ENCODE measurements at regions not wholly inside any gene's neighbourhood (a gene's known extent, or its start where the extent isn't known, plus 50 kb on each side); places are given as distances from the start of the nearest gene placed in this dataset.

DNA sequence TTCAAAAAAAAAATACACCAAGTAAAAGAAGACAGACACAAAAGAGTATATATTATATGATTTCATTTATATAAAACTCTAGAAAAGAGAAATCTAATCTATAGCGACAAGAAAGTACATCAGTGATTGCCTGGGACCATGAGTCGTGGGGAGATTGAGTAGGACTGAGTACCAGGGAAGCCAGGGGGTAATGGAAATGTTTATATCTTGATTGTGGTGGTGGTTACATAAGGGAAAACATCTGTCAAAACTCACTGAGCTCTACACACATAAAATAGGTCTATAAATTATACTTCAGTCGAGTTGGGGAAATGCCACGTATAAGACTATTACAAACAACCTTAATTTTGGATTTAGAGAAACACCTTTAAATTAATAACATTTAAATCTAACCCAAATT is 117.4 kb downstream of the TRIM29 start (continued):
- TF ChIP-seq, protein P1, sequence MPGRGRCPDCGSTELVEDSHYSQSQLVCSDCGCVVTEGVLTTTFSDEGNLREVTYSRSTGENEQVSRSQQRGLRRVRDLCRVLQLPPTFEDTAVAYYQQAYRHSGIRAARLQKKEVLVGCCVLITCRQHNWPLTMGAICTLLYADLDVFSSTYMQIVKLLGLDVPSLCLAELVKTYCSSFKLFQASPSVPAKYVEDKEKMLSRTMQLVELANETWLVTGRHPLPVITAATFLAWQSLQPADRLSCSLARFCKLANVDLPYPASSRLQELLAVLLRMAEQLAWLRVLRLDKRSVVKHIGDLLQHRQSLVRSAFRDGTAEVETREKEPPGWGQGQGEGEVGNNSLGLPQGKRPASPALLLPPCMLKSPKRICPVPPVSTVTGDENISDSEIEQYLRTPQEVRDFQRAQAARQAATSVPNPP (IDR thresholded peaks at IDR 0.05; ENCODE audit: borderline replicate concordance, insufficient read depth, insufficient read length) = no peak
- TF ChIP-seq U2AF1 (optimal IDR thresholded peaks at IDR 0.05; ENCODE audit: low read depth, low read length) (no peak), PHB (CRISPR knock-in tag; IDR thresholded peaks at IDR 0.05) (no peak), ETV6 (IDR thresholded peaks at IDR 0.05; ENCODE audit: borderline replicate concordance in 1 of 2, low read depth in 2 of 2, low read length in 1 of 2) (no peak), ETV6 (CRISPR knock-in tag; IDR thresholded peaks at IDR 0.05; ENCODE audit: borderline replicate concordance) (no peak), ZNF274 (IDR thresholded peaks at IDR 0.05; ENCODE audit: borderline replicate concordance, low read depth, low read length) (no peak)
- TF ChIP-seq, protein P2, sequence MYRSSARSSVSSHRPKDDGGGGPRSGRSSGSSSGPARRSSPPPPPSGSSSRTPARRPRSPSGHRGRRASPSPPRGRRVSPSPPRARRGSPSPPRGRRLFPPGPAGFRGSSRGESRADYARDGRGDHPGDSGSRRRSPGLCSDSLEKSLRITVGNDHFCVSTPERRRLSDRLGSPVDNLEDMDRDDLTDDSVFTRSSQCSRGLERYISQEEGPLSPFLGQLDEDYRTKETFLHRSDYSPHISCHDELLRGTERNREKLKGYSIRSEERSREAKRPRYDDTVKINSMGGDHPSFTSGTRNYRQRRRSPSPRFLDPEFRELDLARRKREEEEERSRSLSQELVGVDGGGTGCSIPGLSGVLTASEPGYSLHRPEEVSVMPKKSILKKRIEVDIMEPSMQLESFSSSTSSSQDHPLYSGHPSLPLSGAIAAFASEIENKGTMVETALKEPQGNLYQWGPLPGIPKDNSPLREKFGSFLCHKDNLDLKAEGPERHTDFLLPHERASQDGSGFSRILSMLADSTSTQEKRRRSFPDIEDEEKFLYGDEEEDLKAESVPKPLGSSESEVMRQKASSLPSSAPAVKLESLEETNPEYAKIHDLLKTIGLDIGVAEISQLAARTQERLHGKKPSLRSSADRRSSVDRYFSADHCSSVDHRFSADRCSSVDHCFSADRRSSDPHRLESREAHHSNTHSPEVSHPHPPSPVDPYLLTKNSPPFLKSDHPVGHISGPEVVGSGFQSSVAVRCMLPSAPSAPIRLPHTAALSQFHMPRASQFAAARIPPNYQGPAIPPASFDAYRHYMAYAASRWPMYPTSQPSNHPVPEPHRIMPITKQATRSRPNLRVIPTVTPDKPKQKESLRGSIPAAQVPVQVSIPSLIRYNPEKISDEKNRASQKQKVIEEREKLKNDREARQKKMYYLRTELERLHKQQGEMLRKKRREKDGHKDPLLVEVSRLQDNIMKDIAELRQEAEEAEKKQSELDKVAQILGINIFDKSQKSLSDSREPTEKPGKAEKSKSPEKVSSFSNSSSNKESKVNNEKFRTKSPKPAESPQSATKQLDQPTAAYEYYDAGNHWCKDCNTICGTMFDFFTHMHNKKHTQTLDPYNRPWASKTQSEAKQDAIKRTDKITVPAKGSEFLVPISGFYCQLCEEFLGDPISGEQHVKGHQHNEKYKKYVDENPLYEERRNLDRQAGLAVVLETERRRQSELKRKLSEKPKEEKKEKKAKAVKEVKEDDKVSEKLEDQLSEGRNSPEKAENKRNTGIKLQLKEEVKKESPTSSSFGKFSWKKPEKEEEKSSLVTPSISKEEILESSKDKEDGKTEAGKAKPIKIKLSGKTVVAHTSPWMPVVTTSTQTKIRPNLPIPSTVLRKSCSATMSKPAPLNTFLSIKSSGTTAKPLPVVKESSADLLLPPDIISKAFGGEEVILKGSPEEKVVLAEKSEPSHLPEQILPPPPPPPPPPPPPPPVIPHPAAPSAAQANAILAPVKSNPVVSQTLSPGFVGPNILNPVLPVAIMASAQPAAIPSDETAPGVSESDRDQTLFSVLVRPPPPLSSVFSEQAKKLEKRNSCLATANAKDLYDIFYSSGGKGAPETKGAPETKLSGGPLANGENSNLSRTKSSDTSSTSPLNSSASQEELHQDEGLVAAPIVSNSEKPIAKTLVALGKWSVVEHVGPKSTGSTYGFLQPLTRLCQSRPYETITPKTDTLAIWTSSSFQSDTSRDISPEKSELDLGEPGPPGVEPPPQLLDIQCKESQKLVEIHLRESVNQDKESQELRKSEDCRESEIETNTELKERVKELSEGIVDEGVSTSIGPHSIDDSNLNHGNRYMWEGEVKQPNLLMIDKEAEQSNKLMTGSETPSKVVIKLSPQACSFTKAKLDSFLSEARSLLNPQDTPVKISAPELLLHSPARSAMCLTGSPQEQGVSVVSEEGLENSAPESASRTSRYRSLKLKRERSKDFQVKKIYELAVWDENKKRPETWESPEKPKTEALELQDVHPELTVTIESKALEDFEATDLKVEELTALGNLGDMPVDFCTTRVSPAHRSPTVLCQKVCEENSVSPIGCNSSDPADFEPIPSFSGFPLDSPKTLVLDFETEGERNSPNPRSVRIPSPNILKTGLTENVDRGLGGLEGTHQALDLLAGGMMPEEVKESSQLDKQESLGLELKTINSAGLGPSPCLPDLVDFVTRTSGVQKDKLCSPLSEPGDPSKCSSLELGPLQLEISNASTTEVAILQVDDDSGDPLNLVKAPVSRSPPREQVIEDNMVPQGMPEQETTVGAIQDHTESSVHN (IDR thresholded peaks at IDR 0.05; ENCODE audit: borderline replicate concordance in 1 of 2, low read depth in 1 of 2) = no peak

All from K562 (cell line).